Adrenal gland (tissue), 9 donors: ENCODE measurements at regions not wholly inside any gene's neighbourhood (a gene's known extent, or its start where the extent isn't known, plus 50 kb on each side); places are given as distances from the start of the nearest gene placed in this dataset.

Experiments
- DNase-seq, 7 donors: peaks; one replicate each; pipeline ENCODE4 v3.0.0-alpha.2; 2019 to 2020
- H3K27ac ChIP-seq, 5 donors: fragments of 200-600 bp; sonication (generic) in 4 of 5; 1 replicate in 3 of 5; 2 replicates in 2 of 5; pipeline versions ENCODE4 v1.5.1 to v1.8.0; 2016 to 2020; ENCODE audit warnings: mild to moderate bottlenecking in 1 of 5
- H3K27me3 ChIP-seq: fragments of 200-600 bp; 2 replicates; pipeline ENCODE4 v1.8.0; 2021
- H3K36me3 ChIP-seq, 2 donors: fragments of 200-600 bp; replicated peaks in 1 of 2; 1 replicate in 1 of 2; 2 replicates in 1 of 2; pipeline versions ENCODE4 v1.5.1 to v1.8.0; 2018 to 2022
- H3K4me1 ChIP-seq, 2 donors: fragments of 200-600 bp; replicated peaks in 1 of 2; 1 replicate in 1 of 2; 2 replicates in 1 of 2; pipeline versions ENCODE4 v1.5.1 to v1.8.0; 2018 to 2021
- H3K4me3 ChIP-seq, 4 donors: fragments of 200-600 bp; sonication (generic) in 3 of 4; one replicate each; pipeline ENCODE4 v1.5.1; 2016 to 2018
- H3K9me3 ChIP-seq, 3 donors: fragments of 200-600 bp; sonication (generic) in 1 of 3; replicated peaks in 1 of 3; 1 replicate in 2 of 3; 2 replicates in 1 of 3; pipeline versions ENCODE4 v1.5.1 to v1.8.0; 2016 to 2021
- CTCF ChIP-seq, 6 experiments: fragments of 450-650 bp in 4 of 6; fragments of 200-600 bp in 2 of 6; sonication (generic) in 1 of 6; IDR thresholded peaks; 1 replicate in 5 of 6; 2 replicates in 1 of 6; pipeline versions ENCODE4 v1.5.1 to v1.8.0; 2016 to 2021; ENCODE audit warnings: antibody characterized with exemption in 6 of 6, mild to moderate bottlenecking in 2 of 6, moderate library complexity in 1 of 6
- POLR2A ChIP-seq, 2 donors: fragments of 450-650 bp; IDR thresholded peaks; one replicate each; pipeline ENCODE4 v1.6.1; 2017; ENCODE audit warnings: antibody characterized with exemption in 2 of 2, mild to moderate bottlenecking in 2 of 2, moderate library complexity in 1 of 2
- WGBS, 4 donors: extraction: QIAGEN DNeasy Blood & Tissue Kit in 2 of 4; methylation state at CpG; one replicate each; pipeline versions ENCODE4 v1.1.5 to v1.1.7; 2013 to 2017; 5-methylcytosine and 5-hydroxymethylcytosine counted together
- intact Hi-C, 2 donors: fragments of 100-400 bp; cut with DNase I; formaldehyde crosslinking; loops; one replicate each; pipeline versions ENCODE4 v1.14.1 to v1.15.0; 2022 to 2023
- donor health status: healthy with polysubstance abuse.
- donor health status: Bipolar disorder and iron deficiency.
- donor health status: DM: yes; HTN: yes; CAD: no.
- donor health status: DM: no; HTN: no; CAD: no.
- donor health status: DM: no; HTN: no; CAD: no.

DNA sequence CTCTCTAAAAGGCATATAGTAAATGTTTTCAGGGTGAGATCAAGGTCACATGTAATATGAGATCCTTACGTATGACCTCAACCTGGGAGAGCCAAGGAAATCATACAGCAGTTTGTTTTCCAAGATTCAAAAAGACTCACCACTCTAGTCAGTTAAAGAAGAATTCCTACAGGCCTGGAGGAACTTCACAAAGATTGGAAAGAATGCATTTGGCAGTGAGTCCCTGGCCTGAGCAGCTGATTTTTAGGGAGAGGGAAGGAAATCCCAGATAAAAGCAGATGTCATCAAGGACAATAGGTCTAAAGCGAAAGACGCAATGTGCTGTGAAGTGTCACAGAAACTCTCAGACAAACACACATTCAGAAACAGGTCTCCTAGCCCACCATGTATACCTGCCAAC lies 424.0 kb upstream of the ZNF462 start:
- H3K4me1 ChIP-seq, result no peaks in the 10 kb centered on the region
- H3K36me3 ChIP-seq, result no peaks in the 10 kb centered on the region
- intact Hi-C loops, result no loop called here
- H3K9me3 ChIP-seq, result no peaks in the 10 kb centered on the region
- H3K27ac ChIP-seq, result peak overlapping the region in 1 of 5 donors; percentile 29
- no peaks in the 10 kb centered on the region for H3K27me3 ChIP-seq
- peak in 1 of 7 donors; percentile 5 for DNase-seq
- 22 to 44% (median 31%) methylated on average over 3 of the region's 3 CpGs for WGBS, 4 donors
- TF ChIP-seq CTCF (IDR thresholded peaks at IDR 0.05) (no peak), POLR2A (IDR thresholded peaks at IDR 0.05) (no peak)
- H3K4me3 ChIP-seq, result no peak overlapping the region

DNA sequence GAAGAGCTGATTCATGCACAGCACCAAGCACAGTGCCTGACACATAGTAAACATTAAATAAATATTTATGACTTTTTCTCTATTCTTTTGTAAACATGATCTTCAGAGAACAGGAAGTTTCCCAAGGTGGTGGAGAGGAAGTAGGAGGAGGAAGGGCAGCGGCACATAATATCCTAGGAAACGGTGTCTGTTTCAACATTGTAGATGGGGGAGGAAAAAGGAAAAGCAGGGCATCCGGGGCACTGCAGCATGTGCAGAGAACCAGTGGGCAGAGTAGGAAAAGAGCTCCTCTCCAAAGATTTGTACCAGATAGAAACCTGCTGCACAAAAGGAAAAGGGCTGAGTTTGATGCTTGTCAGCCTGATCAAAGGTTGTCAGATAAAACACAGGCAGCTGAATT lies 421.7 kb upstream of the ZNF462 start:
- no peaks in the 10 kb centered on the region for H3K27me3 ChIP-seq
- no peaks in the 10 kb centered on the region for H3K9me3 ChIP-seq
- H3K27ac ChIP-seq, result no peak overlapping the region
- no peaks in the 10 kb centered on the region for H3K4me1 ChIP-seq
- TF ChIP-seq POLR2A (IDR thresholded peaks at IDR 0.05) (no peak), CTCF (IDR thresholded peaks at IDR 0.05) (no peak)
- intact Hi-C loops, result no loop called here
- DNase-seq, result peak in 3 of 7 donors; percentile 19 to 57 (median 23)
- no peak overlapping the region for H3K4me3 ChIP-seq
- H3K36me3 ChIP-seq, result no peaks in the 10 kb centered on the region
- WGBS, 4 donors, result 68 to 77% (median 71%) methylated on average over 3 of the region's 3 CpGs

- Histone ChIP-seq H3K27me3 (no peaks in the 10 kb centered on the region), H3K4me1 (no peaks in the 10 kb centered on the region), H3K36me3 (no peaks in the 10 kb centered on the region), H3K4me3 (no peak overlapping the region), H3K9me3 (no peaks in the 10 kb centered on the region), H3K27ac (no peak overlapping the region)
- TF ChIP-seq CTCF (IDR thresholded peaks at IDR 0.05) (no peak), POLR2A (IDR thresholded peaks at IDR 0.05) (no peak)
- no peak for DNase-seq
- intact Hi-C loops, result no loop called here
- WGBS, 4 donors, result 71 to 89% (median 78%) methylated on average over 1 of the region's 1 CpG
Observed at GRCh38 chr9:106443520-106443919, 419.4 kb upstream of the ZNF462 start.

- WGBS, 4 donors, result 94 to 97% (median 95%) methylated on average over 5 of the region's 5 CpGs
- intact Hi-C loops, result no loop called here
- TF ChIP-seq POLR2A (IDR thresholded peaks at IDR 0.05) (no peak), CTCF (IDR thresholded peaks at IDR 0.05) (no peak)
Observed at GRCh38 chr9:106445107-106445506, 417.9 kb upstream of the ZNF462 start.

More at GRCh38 chr9:106445107-106445506, 417.9 kb upstream of the ZNF462 start:
- H3K9me3 ChIP-seq, result no peaks in the 10 kb centered on the region
- no peak for DNase-seq
- no peak overlapping the region for H3K27ac ChIP-seq
- H3K27me3 ChIP-seq, result no peaks in the 10 kb centered on the region
- no peaks in the 10 kb centered on the region for H3K4me1 ChIP-seq
- H3K36me3 ChIP-seq, result no peaks in the 10 kb centered on the region
- no peak overlapping the region for H3K4me3 ChIP-seq
